ENCODE measurements at regions not wholly inside any gene's neighbourhood (a gene's known extent, or its start where the extent isn't known, plus 50 kb on each side); places are given as distances from the start of the nearest gene placed in this dataset.

- DNase-seq, result no peak
Observed at GRCh38 chrX:3257471-3257870, 89.0 kb downstream of the MXRA5 start.

GRCh38 chrX:3256868-3257267, 89.6 kb downstream of the MXRA5 start:
- no peak for DNase-seq

GRCh38 chrX:3252744-3253143, 93.7 kb downstream of the MXRA5 start:
- DNase-seq, result no peak

GRCh38 chrX:3250966-3251365, 95.5 kb downstream of the MXRA5 start:
- DNase-seq, result no peak

- DNase-seq, result no peak
Observed at GRCh38 chrX:3244955-3245354, 101.5 kb downstream of the MXRA5 start.

GRCh38 chrX:3244203-3244743, 102.2 kb downstream of the MXRA5 start:
- no peak for DNase-seq

GRCh38 chrX:3232262-3232923, 114.1 kb downstream of the MXRA5 start:
- DNase-seq, result no peak

GRCh38 chrX:3231766-3232165, 114.7 kb downstream of the MXRA5 start:
- DNase-seq, result no peak

GRCh38 chrX:3230496-3230895, 116.0 kb downstream of the MXRA5 start:
- DNase-seq, result no peak

GRCh38 chrX:3227526-3227925, 118.9 kb downstream of the MXRA5 start:
- no peak for DNase-seq

GRCh38 chrX:3226087-3226486, 120.4 kb downstream of the MXRA5 start:
- no peak for DNase-seq

- no peak for DNase-seq
Observed at GRCh38 chrX:3221643-3222042, 124.8 kb downstream of the MXRA5 start.

GRCh38 chrX:3219667-3220066, 126.8 kb downstream of the MXRA5 start:
- no peak for DNase-seq

- no peak for DNase-seq
Observed at GRCh38 chrX:3219231-3219630, 127.2 kb downstream of the MXRA5 start.

- DNase-seq, result no peak
Observed at GRCh38 chrX:3218442-3218841, 128.0 kb downstream of the MXRA5 start.

- DNase-seq, result no peak
Observed at GRCh38 chrX:3216581-3217180, 129.8 kb downstream of the MXRA5 start.

GRCh38 chrX:3215249-3215648, 131.2 kb downstream of the MXRA5 start:
- no peak for DNase-seq

GRCh38 chrX:3206314-3206713, 140.1 kb downstream of the MXRA5 start:
- DNase-seq, result no peak

- DNase-seq, result no peak
Observed at GRCh38 chrX:3204606-3205005, 141.8 kb downstream of the MXRA5 start.

GRCh38 chrX:3195845-3196244, 150.6 kb downstream of the MXRA5 start:
- DNase-seq, result no peak

GRCh38 chrX:3192835-3193234, 151.6 kb downstream of the ARSF start:
- DNase-seq, result no peak

- peak; percentile 23 for DNase-seq
Observed at GRCh38 chrX:3191796-3192195, 150.5 kb downstream of the ARSF start.

- no peak for DNase-seq
Observed at GRCh38 chrX:3191201-3191600, 149.9 kb downstream of the ARSF start.

- DNase-seq, result peak; percentile 34
Observed at GRCh38 chrX:3184176-3184930, 143.1 kb downstream of the ARSF start.

Data from right hindlimb (tissue), 1 donor.